ENCODE measurements at regions not wholly inside any gene's neighbourhood (a gene's known extent, or its start where the extent isn't known, plus 50 kb on each side); places are given as distances from the start of the nearest gene placed in this dataset.
A peak's percentile ranks its signal among the peaks of the same experiment; 100 is the strongest.
"Not testable (repeated sequence)": the region's sequence is repeated elsewhere in the genome, so short reads cannot be mapped to it uniquely, and the experiment has no call there.

- ATAC-seq: no peak
- no peak for DNase-seq (ENCODE audit: missing footprints)
- intact Hi-C loops (cut with DNase I): no loop called here
Measured at GRCh38 chr17:54426296-54426886, 474.3 kb upstream of the TOM1L1 start.

DNA sequence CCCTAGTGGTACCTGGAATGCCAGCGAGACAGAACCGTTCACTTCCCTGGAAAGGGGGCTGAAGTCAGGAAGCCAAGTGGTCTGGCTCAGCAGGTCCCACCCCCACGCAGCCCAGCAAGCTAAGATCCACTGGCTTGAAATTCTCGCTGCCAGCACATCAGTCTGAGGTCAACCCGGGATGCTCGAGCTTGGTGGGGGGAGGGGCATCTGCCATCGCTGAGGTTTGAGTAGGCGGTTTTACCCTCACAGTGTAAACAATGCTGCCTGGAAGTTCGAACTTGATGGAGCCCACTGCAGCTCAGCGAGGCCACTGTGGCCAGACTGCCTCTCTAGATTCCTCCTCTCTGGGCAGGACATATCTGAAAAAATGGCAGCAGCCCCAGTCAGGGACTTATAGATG is 464.7 kb upstream of the TOM1L1 start:
- DNase-seq (ENCODE audit: missing footprints) (peak; percentile 43), ATAC-seq (no peak)
- intact Hi-C loops (cut with DNase I): no loop called here

GRCh38 chr17:54439816-54440215 is 460.8 kb upstream of the TOM1L1 start:
- intact Hi-C loops (cut with DNase I): no loop called here
- ATAC-seq (no peak), DNase-seq (ENCODE audit: missing footprints) (peak; percentile 51)

- intact Hi-C loops (cut with DNase I): loop anchor here (10.0 kb wide), 1 partner anchor 104 kb away; no protein-coding TSS in a partner anchor
- no peak for DNase-seq (ENCODE audit: missing footprints)
- ATAC-seq: no peak
Measured at GRCh38 chr17:54451051-54451450, 449.6 kb upstream of the TOM1L1 start.

DNA sequence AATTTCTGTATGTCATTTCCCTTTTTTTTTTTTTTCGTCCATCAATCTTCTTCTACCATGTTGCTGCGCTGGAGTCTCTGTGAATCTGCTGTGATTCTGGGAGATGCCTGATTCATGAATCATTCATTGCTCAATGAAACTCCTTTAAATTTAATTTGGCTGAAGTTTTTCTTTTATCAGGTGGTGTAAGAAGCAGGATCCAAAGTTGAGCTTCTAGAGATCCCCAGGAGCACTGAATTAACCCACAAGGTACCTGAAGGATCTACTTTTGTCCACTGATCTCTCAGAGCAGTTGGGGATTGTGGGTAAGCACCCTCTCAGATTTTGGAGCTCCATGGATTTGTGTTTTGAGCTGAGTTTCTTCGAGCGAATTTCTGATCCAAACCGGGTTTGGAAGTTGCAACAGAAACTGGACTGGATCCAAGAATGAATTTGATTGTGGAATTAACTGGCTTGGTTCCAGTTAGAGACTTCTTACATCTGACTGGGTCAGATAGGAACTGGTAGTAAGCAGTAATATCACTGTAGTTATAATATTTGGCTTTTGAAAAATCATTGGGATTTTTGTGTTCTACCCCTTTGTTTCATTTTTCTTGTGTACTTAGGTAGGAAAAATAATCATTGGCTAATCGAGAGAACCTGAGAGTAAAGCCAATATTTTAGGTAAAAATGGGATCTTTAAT is 447.8 kb upstream of the TOM1L1 start:
- DNase-seq (ENCODE audit: missing footprints): no peak
- ATAC-seq: peak; percentile 46
- intact Hi-C loops (cut with DNase I): loop anchor here (10.0 kb wide), 1 partner anchor 102 kb away; no protein-coding TSS in a partner anchor

DNA sequence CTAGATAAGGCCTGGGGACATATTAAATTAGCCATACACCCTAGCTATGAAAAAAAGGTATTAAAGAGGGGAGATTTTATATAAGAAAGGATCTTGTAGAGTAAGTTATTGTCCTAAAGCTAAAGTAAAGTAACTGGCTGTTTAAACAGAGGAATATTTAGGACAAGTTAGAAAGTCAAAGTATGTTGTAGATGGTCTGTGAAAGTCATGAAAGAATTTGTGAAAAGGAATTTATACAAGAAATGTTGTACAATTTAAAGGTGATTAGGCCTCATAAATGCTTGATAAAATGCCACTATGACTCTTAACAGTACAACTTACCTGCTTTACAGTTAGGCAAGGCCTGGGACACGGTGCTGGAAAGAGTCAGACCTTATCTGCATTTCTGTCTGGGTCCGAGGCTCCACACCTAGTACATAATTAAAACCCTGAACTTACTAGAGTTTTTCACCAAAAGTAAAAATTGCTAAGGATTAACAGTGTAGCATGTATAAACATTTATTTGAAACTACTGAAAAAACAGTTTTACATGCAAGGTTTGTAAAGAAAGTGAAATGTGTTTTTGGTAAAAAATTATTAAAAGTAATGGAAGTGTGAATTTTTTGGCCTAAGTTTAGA is 445.3 kb upstream of the TOM1L1 start:
- DNase-seq (ENCODE audit: missing footprints): no peak
- intact Hi-C loops (cut with DNase I): loop anchor here (10.0 kb wide), 1 partner anchor 99 kb away; no protein-coding TSS in a partner anchor
- no peak for ATAC-seq

- intact Hi-C loops (cut with DNase I); ATAC-seq; DNase-seq (ENCODE audit: missing footprints): not testable (repeated sequence)
Measured at GRCh38 chr17:54465443-54465842, 435.2 kb upstream of the TOM1L1 start.

GRCh38 chr17:54466875-54467274 is 433.8 kb upstream of the TOM1L1 start:
- ATAC-seq (no peak), DNase-seq (ENCODE audit: missing footprints) (no peak)
- intact Hi-C loops (cut with DNase I): no loop called here

DNA sequence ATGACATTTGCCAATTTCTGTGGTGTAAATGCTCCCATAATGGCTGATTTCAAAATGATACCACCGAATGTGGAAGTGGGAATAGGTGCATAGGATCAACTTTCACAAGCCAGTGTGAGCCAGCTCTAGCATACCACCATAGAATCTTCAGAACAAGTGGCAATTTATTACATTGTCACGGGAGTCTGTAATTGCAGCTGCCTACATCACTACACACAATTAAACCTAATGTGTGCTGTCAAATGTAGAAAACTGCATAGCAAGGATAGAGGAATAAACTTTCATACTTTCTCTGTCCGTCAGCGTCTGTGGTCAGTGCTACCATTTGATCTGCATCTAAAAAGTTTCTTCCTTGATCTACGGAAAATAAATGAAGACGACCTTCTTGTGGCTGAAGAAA is 417.8 kb upstream of the TOM1L1 start:
- ATAC-seq (no peak), DNase-seq (ENCODE audit: missing footprints) (no peak)
- intact Hi-C loops (cut with DNase I): no loop called here

- DNase-seq (ENCODE audit: missing footprints): no peak
- ATAC-seq: no peak
- intact Hi-C loops (cut with DNase I): no loop called here
Measured at GRCh38 chr17:54493691-54494090, 407.0 kb upstream of the TOM1L1 start.

GRCh38 chr17:54494721-54495715 is 405.6 kb upstream of the TOM1L1 start:
- ATAC-seq: no peak
- intact Hi-C loops (cut with DNase I): no loop called here

DNA sequence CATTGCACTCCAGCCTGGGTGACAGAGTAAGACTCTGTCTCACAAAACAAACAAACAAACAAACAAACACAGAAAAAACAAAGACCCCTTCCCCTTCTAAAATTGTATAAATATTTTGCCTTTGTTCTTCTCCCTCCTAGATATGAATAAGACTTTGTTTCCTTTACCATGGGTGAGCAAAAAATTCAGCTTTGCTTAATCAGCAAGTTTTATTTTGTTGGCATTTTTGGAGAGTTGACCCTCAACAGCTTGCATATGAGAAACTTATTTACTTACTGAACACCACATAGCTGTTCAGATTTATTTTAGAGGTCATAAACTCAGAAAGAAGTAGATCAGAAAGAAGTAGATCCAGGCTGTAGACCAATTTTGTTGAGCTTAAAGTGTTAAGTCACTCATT is 395.2 kb upstream of the TOM1L1 start:
- ATAC-seq (no peak), DNase-seq (ENCODE audit: missing footprints) (no peak)
- intact Hi-C loops (cut with DNase I): no loop called here

More at GRCh38 chr17:54494721-54495715, 405.6 kb upstream of the TOM1L1 start:
- no peak for DNase-seq (ENCODE audit: missing footprints)

DNA sequence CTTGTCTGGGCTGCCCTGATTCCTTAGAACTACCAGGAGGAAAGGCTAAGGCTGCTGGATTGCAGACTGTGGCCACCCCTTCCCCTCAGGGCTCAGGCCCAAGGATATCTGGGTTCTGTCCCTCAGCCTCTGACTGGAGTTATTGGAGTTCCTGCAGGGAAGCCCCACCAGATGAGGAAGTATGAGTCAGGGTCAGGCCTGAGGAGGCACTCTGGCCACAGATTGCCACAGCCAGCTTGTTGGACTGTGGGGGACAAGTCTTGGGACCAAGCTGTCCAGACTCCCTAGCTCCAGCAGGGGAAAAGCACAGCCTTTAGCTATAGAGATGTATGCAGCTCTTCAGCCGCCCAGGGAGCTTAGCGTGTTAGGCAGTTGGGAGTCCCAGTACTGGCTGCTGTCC is 381.9 kb upstream of the TOM1L1 start:
- DNase-seq (ENCODE audit: missing footprints): no peak
- intact Hi-C loops (cut with DNase I): no loop called here
- no peak for ATAC-seq

DNA sequence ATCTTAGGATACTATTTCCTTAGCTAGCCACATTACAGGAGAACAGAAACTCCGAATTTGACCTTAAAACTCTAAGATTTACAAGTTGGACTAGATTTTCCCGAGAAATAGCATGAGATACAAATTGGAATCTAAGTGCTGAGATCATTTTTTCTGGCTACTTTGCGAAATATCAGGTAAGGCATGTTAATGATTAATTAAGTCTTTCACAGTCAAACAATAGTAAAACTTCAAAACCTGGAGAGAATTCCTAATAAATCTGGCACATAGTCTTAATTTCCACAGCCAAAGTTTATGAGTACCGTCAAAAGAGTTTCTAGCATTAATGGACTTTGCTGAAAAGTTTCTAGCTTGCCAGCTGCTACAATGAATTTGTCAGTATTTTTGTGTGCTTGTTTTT is 379.5 kb upstream of the TOM1L1 start:
- ATAC-seq (no peak), DNase-seq (ENCODE audit: missing footprints) (no peak)
- intact Hi-C loops (cut with DNase I): no loop called here

DNA sequence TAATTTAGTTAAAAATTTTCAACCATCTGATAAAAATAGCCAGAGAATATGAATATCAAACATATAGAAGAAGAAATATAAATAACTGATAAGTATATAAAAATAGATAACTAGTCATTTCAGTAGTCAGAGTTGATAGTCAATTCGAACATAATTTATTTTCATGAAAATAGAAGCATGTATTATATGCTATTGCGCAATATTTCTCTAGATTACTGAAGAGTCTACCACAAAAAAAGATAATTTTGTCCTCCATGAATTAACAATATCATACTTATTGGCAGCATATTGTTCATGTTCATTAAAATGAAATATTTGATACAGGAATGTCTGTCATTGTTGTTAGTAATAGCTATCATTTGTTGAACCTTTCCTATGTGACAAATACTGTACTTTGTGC is 376.2 kb upstream of the TOM1L1 start:
- no peak for DNase-seq (ENCODE audit: missing footprints)
- ATAC-seq: no peak
- intact Hi-C loops (cut with DNase I): no loop called here

DNA sequence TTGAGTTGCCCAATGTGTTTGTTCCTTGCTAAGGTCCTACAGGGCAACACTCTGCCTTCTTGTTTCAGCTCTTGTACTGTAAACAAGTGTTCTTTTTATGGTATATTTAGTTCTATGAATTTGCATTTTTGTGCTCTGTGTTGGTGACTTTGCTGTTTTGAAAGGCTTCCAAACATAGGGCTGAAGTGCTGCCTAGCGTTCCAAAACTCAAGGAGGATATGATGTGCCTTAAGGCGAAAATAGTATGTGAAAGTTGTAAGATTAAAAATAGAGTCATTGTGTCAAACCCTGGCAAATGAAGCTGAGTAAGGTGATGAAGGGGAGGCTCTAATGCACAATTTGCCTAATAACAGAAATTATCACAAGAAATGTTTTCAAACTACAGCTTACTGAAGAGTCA is 372.7 kb upstream of the TOM1L1 start:
- no peak for ATAC-seq
- intact Hi-C loops (cut with DNase I): no loop called here
- DNase-seq (ENCODE audit: missing footprints): no peak

DNA sequence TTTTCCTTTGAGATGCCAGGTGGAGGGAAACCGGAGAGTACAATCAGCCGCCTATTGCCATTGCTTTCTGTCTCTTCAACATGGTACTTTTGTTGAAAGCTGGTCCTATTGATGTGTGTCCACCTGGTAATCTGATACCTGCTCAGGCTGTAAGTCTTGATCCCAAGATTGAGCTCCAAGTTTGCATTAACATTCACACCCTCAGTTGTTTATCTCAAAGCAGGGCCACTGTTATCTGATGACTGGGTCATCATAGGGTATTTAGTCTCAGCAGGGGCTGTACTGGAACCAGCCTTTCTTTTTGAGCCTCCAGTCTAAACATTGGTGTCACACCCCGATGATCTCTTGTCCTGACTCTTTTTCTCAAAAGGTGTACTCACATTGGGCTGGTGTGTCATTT is 370.3 kb upstream of the TOM1L1 start:
- intact Hi-C loops (cut with DNase I): no loop called here
- ATAC-seq: no peak
- DNase-seq (ENCODE audit: missing footprints): no peak

DNA sequence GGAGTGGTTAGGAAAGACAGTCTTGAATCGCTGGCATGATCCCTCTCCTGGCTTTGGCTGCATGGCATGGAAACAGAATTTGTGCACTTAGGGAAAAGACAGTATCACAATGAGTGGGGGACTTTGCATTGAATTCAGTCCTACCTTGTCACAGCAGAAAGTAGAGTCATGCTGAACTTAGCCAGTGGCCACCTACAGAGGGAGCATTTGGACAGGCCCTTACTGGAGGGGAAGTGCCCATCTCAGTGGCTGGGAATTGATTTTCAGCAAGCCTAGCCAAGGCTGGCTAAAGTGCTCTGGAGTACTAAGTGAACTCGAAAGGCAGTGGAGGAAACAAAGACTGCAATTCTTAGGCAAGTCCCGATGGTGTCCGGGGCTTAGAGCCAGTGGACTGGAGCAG is 364.3 kb upstream of the TOM1L1 start:
- intact Hi-C loops (cut with DNase I): no loop called here
- DNase-seq (ENCODE audit: missing footprints) (no peak), ATAC-seq (no peak)

DNA sequence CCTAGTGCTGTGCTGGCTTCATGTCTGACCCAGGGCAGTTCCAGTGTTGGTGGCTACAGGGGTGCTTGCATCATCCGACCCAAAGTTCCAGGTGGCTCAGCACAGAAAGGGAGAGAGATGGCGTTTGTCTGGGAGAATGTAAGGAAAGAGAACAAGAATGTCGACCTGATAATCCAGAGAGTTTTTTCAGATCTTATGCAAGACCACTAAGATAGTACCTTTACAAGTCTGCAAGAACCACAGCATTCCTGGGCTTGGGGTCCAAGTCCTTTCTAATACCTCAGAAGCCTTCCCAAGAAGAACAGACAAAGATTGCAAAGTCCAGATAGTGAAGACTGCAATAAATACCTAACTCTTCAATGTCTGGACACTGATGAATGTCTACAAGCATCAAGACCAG is 363.0 kb upstream of the TOM1L1 start:
- ATAC-seq (no peak), DNase-seq (ENCODE audit: missing footprints) (no peak)
- intact Hi-C loops (cut with DNase I): no loop called here
